GM12878 (cell line): ENCODE measurements at regions not wholly inside any gene's neighbourhood (a gene's known extent, or its start where the extent isn't known, plus 50 kb on each side); places are given as distances from the start of the nearest gene placed in this dataset.

Source experiments
- ATAC-seq: fragments of 200-7000 bp; cut with Tn5 transposase; 3 replicates; pipeline ENCODE4 v1.9.1; 2020; ENCODE audit warnings: mild to moderate bottlenecking, moderate library complexity
- BruUV-seq: library from RNA; stranded (reverse); fragments of 400-500 nt; replicated peaks from 2 replicates; lab custom pipeline; 2021; lab: Mats Ljungman, UMichigan
- CTCF ChIA-PET: fragments of 300-600 bp; sonication (Branson Sonifier 250); formaldehyde crosslinking; extraction: SDS; loops from one replicate; lab custom pipeline; 2021; ENCODE audit warnings: inconsistent platforms; lab: Yijun Ruan, JAX
- POLR2A ChIA-PET: fragments of 350-600 bp; formaldehyde crosslinking; extraction: SDS; loops from one replicate; lab custom pipeline; 2021; ENCODE audit warnings: inconsistent platforms; lab: Charles Lee
- RAD21 ChIA-PET: fragments of 300-600 bp; sonication (Branson Sonifier 250); formaldehyde crosslinking; loops from one replicate; lab custom pipeline; 2023; ENCODE audit warnings: antibody characterized with exemption; ENCODE audit not compliant: unreplicated experiment; lab: Charles Lee
- SMC1A ChIA-PET: fragments of 300-600 bp; sonication (Branson Sonifier 250); formaldehyde crosslinking; loops from one replicate; lab custom pipeline; 2023; ENCODE audit not compliant: unreplicated experiment, uncharacterized antibody; lab: Charles Lee
- DNase-seq: peaks from one replicate; pipeline ENCODE4 v3.0.0-alpha.2; 2011; ENCODE audit warnings: low read depth, low spot score
- FAIRE-seq: peaks from 3 replicates; lab custom pipeline; 2011; peaks lifted over from hg19 to GRCh38; lab: Jason Lieb, UNC
- H2AFZ ChIP-seq: 2 replicates; pipeline ENCODE4 v1.6.0; 2011; ENCODE audit warnings: low read depth, low read length, control low read depth; ENCODE audit not compliant: control insufficient read depth
- H3K27ac ChIP-seq: 2 replicates; pipeline ENCODE4 v1.5.1; 2011; ENCODE audit warnings: control low read depth; ENCODE audit not compliant: control insufficient read depth, insufficient read depth
- H3K27me3 ChIP-seq, 2 experiments: replicated peaks in 1 of 2; 2 replicates each; pipeline versions ENCODE4 v1.6.0 to v1.6.1; 2011; ENCODE audit warnings: low read length in 1 of 2; ENCODE audit not compliant: control insufficient read depth in 2 of 2, insufficient read depth in 2 of 2
- H3K36me3 ChIP-seq, 2 experiments: 2 replicates each; pipeline ENCODE4 v1.5.1; 2011; ENCODE audit warnings: low read length in 1 of 2; ENCODE audit not compliant: control insufficient read depth in 2 of 2, insufficient read depth in 2 of 2
- H3K4me1 ChIP-seq: 2 replicates; pipeline ENCODE4 v1.6.1; 2011; ENCODE audit warnings: mild to moderate bottlenecking, low read length, moderate library complexity, mixed read lengths; ENCODE audit not compliant: control insufficient read depth, insufficient read depth
- H3K4me2 ChIP-seq: 2 replicates; pipeline ENCODE4 v1.6.0; 2011; ENCODE audit warnings: control low read depth; ENCODE audit not compliant: control insufficient read depth, insufficient read depth
- H3K4me3 ChIP-seq: fragments of 200-600 bp; sonication (generic); 2 replicates; pipeline ENCODE4 v1.5.1; 2016
- H3K79me2 ChIP-seq: 2 replicates; pipeline ENCODE4 v1.6.0; 2011; ENCODE audit warnings: low read length; ENCODE audit not compliant: control insufficient read depth, insufficient read depth
- H3K9ac ChIP-seq: 2 replicates; pipeline ENCODE4 v1.8.0; 2011; ENCODE audit warnings: low read length, control low read depth, mixed read lengths; ENCODE audit not compliant: control insufficient read depth, insufficient read depth
- H3K9me3 ChIP-seq: replicated peaks from 3 replicates; pipeline ENCODE4 v1.5.1; 2011; ENCODE audit warnings: mild to moderate bottlenecking, low read length; ENCODE audit not compliant: control insufficient read depth, insufficient read depth
- H4K20me1 ChIP-seq: 2 replicates; pipeline ENCODE4 v1.6.0; 2011; ENCODE audit not compliant: control insufficient read depth, insufficient read depth
- HDGF ChIP-seq: fragments of 450-650 bp; IDR thresholded peaks from 2 replicates; pipeline ENCODE4 v1.6.1; 2016; ENCODE audit warnings: antibody characterized with exemption
- KDM1A ChIP-seq: fragments of 200-600 bp; sonication (generic); IDR thresholded peaks from 2 replicates; pipeline ENCODE4 v1.6.1; 2016; ENCODE audit warnings: borderline replicate concordance
- REST ChIP-seq: IDR thresholded peaks from 2 replicates; pipeline ENCODE4 v1.6.1; 2012; ENCODE audit warnings: mild to moderate bottlenecking, low read depth, low read length
- TAF1 ChIP-seq: IDR thresholded peaks from 2 replicates; pipeline ENCODE4 v1.6.1; 2011; ENCODE audit warnings: mild to moderate bottlenecking, low read depth, low read length, borderline replicate concordance
- WGBS: methylation state at CpG from one replicate; pipeline ENCODE4 v1.1.6; 2016; ENCODE audit warnings: low lambda C conversion rate; ENCODE audit not compliant: insufficient replicate concordance, insufficient coverage; ENCODE audit errors: missing lambda C conversion rate; 5-methylcytosine and 5-hydroxymethylcytosine counted together
- in situ Hi-C: fragments of 300-500 bp; cut with MboI; formaldehyde crosslinking; loops from 9 replicates; pipeline ENCODE4 v1.14.3; 2018; ENCODE audit warnings: mixed read lengths
- intact Hi-C: fragments of 100-400 bp; cut with micrococcal nuclease; formaldehyde crosslinking; loops from one replicate; pipeline ENCODE4 v1.14.2; 2022; ENCODE audit not compliant: unreplicated experiment

GRCh38 chr13:37293295-37293694 lies 187.8 kb upstream of the CSNK1A1L start:
- Histone ChIP-seq H3K4me3 (no peak overlapping the region), H2AFZ (no peak overlapping the region), H3K79me2 (no peaks in the 10 kb centered on the region), H3K36me3 (no peaks in the 10 kb centered on the region), H3K9ac (no peak overlapping the region), H3K4me2 (no peak overlapping the region), H4K20me1 (no peaks in the 10 kb centered on the region), H3K4me1 (no peaks in the 10 kb centered on the region), H3K27ac (no peak overlapping the region), H3K27me3 (no peaks in the 10 kb centered on the region), H3K9me3 (no peaks in the 10 kb centered on the region)
- TF ChIP-seq REST (no peak), TAF1 (no peak), KDM1A (no peak), HDGF (no peak)
- DNase-seq (no peak), FAIRE-seq (no peak), ATAC-seq (no peak)
- intact Hi-C loops, result no loop called here
- BruUV-seq, result no TSS peak
- WGBS, result 47% methylated on average over 3 of the region's 3 CpGs
- CTCF ChIA-PET, result interaction anchor here (1.6 kb wide), 1 partner anchor 8 kb away, joined by 3 read pairs; no protein-coding TSS in a partner anchor
- POLR2A ChIA-PET, result no interaction called here
- in situ Hi-C loops, result no loop called here
- RAD21 ChIA-PET, result no interaction called here
- SMC1A ChIA-PET, result no interaction called here
